HepG2 (cell line): ENCODE measurements at regions not wholly inside any gene's neighbourhood (a gene's known extent, or its start where the extent isn't known, plus 50 kb on each side); places are given as distances from the start of the nearest gene placed in this dataset.

Experiments
- REST ChIP-seq, 2 experiments: IDR thresholded peaks; 2 replicates each; pipeline ENCODE4 v1.6.1; 2011 to 2012; ENCODE audit warnings: low read length in 2 of 2, borderline replicate concordance in 1 of 2, low read depth in 1 of 2, mild to moderate bottlenecking in 1 of 2, moderate library complexity in 1 of 2
- ZNF280D ChIP-seq: sonication (generic); formaldehyde crosslinking; IDR thresholded peaks from 2 replicates; pipeline ENCODE4 v1.5.1; 2020; ENCODE audit warnings: mild to moderate bottlenecking, missing genetic modification reagents

- TF ChIP-seq ZNF280D (CRISPR knock-in tag) (no peak), REST (IDR thresholded peaks at IDR 0.05; ENCODE audit: borderline replicate concordance in 1 of 2, low read depth in 1 of 2, low read length in 2 of 2) (no peak)
Measured at GRCh38 chr7:118777308-118777707, 552.8 kb downstream of the ANKRD7 start.
